H9 (cell line): ENCODE measurements at regions not wholly inside any gene's neighbourhood (a gene's known extent, or its start where the extent isn't known, plus 50 kb on each side); places are given as distances from the start of the nearest gene placed in this dataset.

Source experiments
- DNase-seq: peaks from one replicate; pipeline ENCODE4 v3.0.0-alpha.2; 2017
- H2AFZ ChIP-seq: one replicate; pipeline ENCODE4 v1.6.1; 2013; ENCODE audit warnings: mild to moderate bottlenecking, low read length, control low read depth, moderate library complexity
- H2AK5ac ChIP-seq: 2 replicates; pipeline ENCODE4 v1.6.1; 2013; ENCODE audit warnings: low read length, control low read depth, mixed read lengths; ENCODE audit not compliant: insufficient read length
- H2BK120ac ChIP-seq: one replicate; pipeline ENCODE4 v1.6.1; 2013; ENCODE audit warnings: low read depth, mild to moderate bottlenecking, low read length, control low read depth, inconsistent platforms; ENCODE audit not compliant: poor library complexity, severe bottlenecking
- H2BK12ac ChIP-seq: 2 replicates; pipeline ENCODE4 v1.6.1; 2013; ENCODE audit warnings: low read length, control low read depth, mixed read lengths, low read depth; ENCODE audit not compliant: insufficient read length
- H2BK15ac ChIP-seq: 2 replicates; pipeline ENCODE4 v1.6.1; 2013; ENCODE audit warnings: low read depth, low read length, control low read depth
- H2BK20ac ChIP-seq: one replicate; pipeline ENCODE4 v1.6.1; 2013; ENCODE audit warnings: low read depth, mild to moderate bottlenecking, low read length, control low read depth, inconsistent platforms; ENCODE audit not compliant: poor library complexity, severe bottlenecking
- H2BK5ac ChIP-seq: 2 replicates; pipeline ENCODE4 v1.6.1; 2013; ENCODE audit warnings: low read length, control low read depth, mixed read lengths; ENCODE audit not compliant: insufficient read length
- H3K14ac ChIP-seq: 2 replicates; pipeline ENCODE4 v1.6.1; 2013; ENCODE audit warnings: low read length, control low read depth; ENCODE audit not compliant: insufficient read depth
- H3K18ac ChIP-seq: 2 replicates; pipeline ENCODE4 v1.6.1; 2013; ENCODE audit warnings: low read depth, mild to moderate bottlenecking, mixed read lengths, low read length, control low read depth; ENCODE audit not compliant: insufficient read length
- H3K23ac ChIP-seq: 2 replicates; pipeline ENCODE4 v1.6.1; 2013; ENCODE audit warnings: low read length, control low read depth, mixed read lengths, low read depth; ENCODE audit not compliant: insufficient read length
- H3K23me2 ChIP-seq: 2 replicates; pipeline ENCODE4 v1.6.1; 2013; ENCODE audit warnings: low read depth, mild to moderate bottlenecking, mixed read lengths, low read length, control low read depth; ENCODE audit not compliant: insufficient read length, poor library complexity, severe bottlenecking
- H3K27ac ChIP-seq: 2 replicates; pipeline ENCODE4 v1.5.1; 2013; ENCODE audit warnings: low read length, control low read depth, mixed read lengths, low read depth; ENCODE audit not compliant: insufficient read length
- H3K27me3 ChIP-seq: 2 replicates; pipeline ENCODE4 v1.6.1; 2013; ENCODE audit warnings: low read length, control low read depth, inconsistent platforms; ENCODE audit not compliant: insufficient read depth
- H3K4ac ChIP-seq: 2 replicates; pipeline ENCODE4 v1.6.1; 2013; ENCODE audit warnings: low read depth, mild to moderate bottlenecking, control low read depth, inconsistent platforms, low read length, moderate library complexity
- H3K4me1 ChIP-seq: 2 replicates; pipeline ENCODE4 v1.6.1; 2013; ENCODE audit warnings: low read length, control low read depth, inconsistent platforms; ENCODE audit not compliant: insufficient read depth
- H3K4me2 ChIP-seq: 2 replicates; pipeline ENCODE4 v1.6.1; 2013; ENCODE audit warnings: low read length, control low read depth, mixed read lengths; ENCODE audit not compliant: insufficient read length, insufficient read depth
- H3K56ac ChIP-seq: 2 replicates; pipeline ENCODE4 v1.6.1; 2013; ENCODE audit warnings: low read depth, mild to moderate bottlenecking, mixed read lengths, low read length, control low read depth; ENCODE audit not compliant: insufficient read length
- H3K79me1 ChIP-seq: 2 replicates; pipeline ENCODE4 v1.6.1; 2013; ENCODE audit warnings: low read depth, mild to moderate bottlenecking, moderate library complexity, low read length, control low read depth, inconsistent platforms; ENCODE audit not compliant: insufficient read depth, poor library complexity, severe bottlenecking
- H3K79me2 ChIP-seq: 2 replicates; pipeline ENCODE4 v1.6.1; 2013; ENCODE audit warnings: low read length, control low read depth, inconsistent platforms; ENCODE audit not compliant: insufficient read depth
- H3K9ac ChIP-seq: 2 replicates; pipeline ENCODE4 v1.6.1; 2013; ENCODE audit warnings: low read length, control low read depth, mixed read lengths; ENCODE audit not compliant: insufficient read length; ENCODE audit errors: extremely low read depth
- H3K9me3 ChIP-seq: one replicate; pipeline ENCODE4 v1.6.1; 2013; ENCODE audit warnings: low read depth, low read length, inconsistent platforms; ENCODE audit not compliant: control insufficient read depth
- H3T11ph ChIP-seq: one replicate; pipeline ENCODE4 v1.6.1; 2013; ENCODE audit warnings: mild to moderate bottlenecking, low read length, control low read depth, inconsistent platforms
- H4K20me1 ChIP-seq: one replicate; pipeline ENCODE4 v1.6.1; 2013; ENCODE audit not compliant: control insufficient read depth, insufficient read length, insufficient read depth
- H4K5ac ChIP-seq: 2 replicates; pipeline ENCODE4 v1.6.1; 2013; ENCODE audit warnings: low read depth, mild to moderate bottlenecking, mixed read lengths, low read length, control low read depth; ENCODE audit not compliant: insufficient read length
- H4K8ac ChIP-seq: replicated peaks from 2 replicates; pipeline ENCODE4 v1.6.1; 2013; ENCODE audit warnings: low read length, control low read depth, mixed read lengths, low read depth; ENCODE audit not compliant: insufficient read length
- H4K91ac ChIP-seq: 2 replicates; pipeline ENCODE4 v1.6.1; 2013; ENCODE audit warnings: low read depth, mild to moderate bottlenecking, moderate library complexity, mixed read lengths, low read length, control low read depth; ENCODE audit not compliant: insufficient read length
- H3K27ac Mint-ChIP-seq, 3 experiments: 2 replicates in 2 of 3; 3 replicates in 1 of 3; pipeline ENCODE4 v1.8.0; 2020 to 2021; ENCODE audit warnings: mixed read lengths in 3 of 3, mild to moderate bottlenecking in 1 of 3, moderate library complexity in 1 of 3
- H3K27me3 Mint-ChIP-seq: 2 replicates; pipeline ENCODE4 v1.8.0; 2021; ENCODE audit warnings: low read depth, mild to moderate bottlenecking, moderate library complexity, mixed read lengths
- H3K36me3 Mint-ChIP-seq, 3 experiments: 2 replicates in 2 of 3; 3 replicates in 1 of 3; pipeline ENCODE4 v1.8.0; 2020 to 2021; ENCODE audit warnings: low read depth in 3 of 3, mixed read lengths in 3 of 3; ENCODE audit not compliant: insufficient read depth in 1 of 3
- H3K4me1 Mint-ChIP-seq, 2 experiments: 2 replicates each; pipeline ENCODE4 v1.8.0; 2020; ENCODE audit warnings: mixed read lengths in 2 of 2
- H3K4me3 Mint-ChIP-seq, 2 experiments: 2 replicates in 1 of 2; 3 replicates in 1 of 2; pipeline ENCODE4 v1.8.0; 2020 to 2021; ENCODE audit warnings: mild to moderate bottlenecking in 2 of 2, mixed read lengths in 2 of 2, moderate library complexity in 1 of 2
- H3K9me3 Mint-ChIP-seq, 2 experiments: 2 replicates in 1 of 2; 3 replicates in 1 of 2; pipeline ENCODE4 v1.8.0; 2020; ENCODE audit warnings: mild to moderate bottlenecking in 2 of 2, mixed read lengths in 2 of 2, moderate library complexity in 1 of 2
- WGBS: extraction: QIAGEN DNeasy Blood & Tissue Kit; methylation state at CpG from one replicate; pipeline ENCODE4 v1.1.7; 2013; ENCODE audit warnings: missing lambda C conversion rate, low lambda C conversion rate, mixed read lengths; ENCODE audit not compliant: insufficient read length; ENCODE audit errors: extremely low coverage; 5-methylcytosine and 5-hydroxymethylcytosine counted together
- TF ChIP-seq, protein P1 (sequence below): fragments of 200-600 bp; sonication (generic); conservative IDR thresholded peaks from 3 replicates; pipeline ENCODE4 v1.8.0; 2021; ENCODE audit warnings: antibody characterized with exemption, mild to moderate bottlenecking

DNA sequence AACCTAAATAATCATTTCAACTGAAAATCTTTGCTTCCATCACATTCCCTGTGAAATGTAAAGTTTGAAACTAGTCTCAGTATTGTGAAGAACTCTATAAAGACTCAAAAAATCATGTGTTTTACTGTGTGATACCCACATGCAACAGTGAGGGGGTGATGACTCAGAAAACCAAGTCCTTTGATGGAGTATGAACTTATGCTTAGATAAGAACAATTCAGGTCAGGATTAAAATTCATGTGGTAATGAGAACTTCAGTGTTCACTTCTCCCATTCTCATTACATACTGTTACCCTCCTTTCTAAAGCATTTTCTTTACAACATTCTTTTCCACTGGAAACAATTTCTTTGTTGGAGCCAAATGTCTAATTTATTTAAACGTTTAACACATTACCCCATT, 360.2 kb downstream of the FSIP2 start:
- Mint-ChIP-seq H3K9me3 (no peaks in the 10 kb centered on the region), H3K4me1 (peaks cover 12 to 16% of the 10 kb centered on the region in 2 experiments), H3K4me3 (no peak overlapping the region), H3K27ac (no peak overlapping the region), H3K36me3 (no peaks in the 10 kb centered on the region), H3K27me3 (no peaks in the 10 kb centered on the region)
- H3K27ac ChIP-seq = no peak overlapping the region
- H3K4me1 ChIP-seq = no peaks in the 10 kb centered on the region; the same call in 1 of the 2 replicates
- H2BK5ac ChIP-seq = no peak overlapping the region
- H3K4me2 ChIP-seq = no peak overlapping the region
- no CpG with 5 or more reads among the region's 1 CpG for WGBS
- no peak overlapping the region for H2BK120ac ChIP-seq
- no peak overlapping the region for H4K91ac ChIP-seq
- no peak overlapping the region for H3T11ph ChIP-seq
- H2AK5ac ChIP-seq = no peak overlapping the region
- no peak for DNase-seq
- H3K27me3 ChIP-seq = no peaks in the 10 kb centered on the region
- H3K9ac ChIP-seq = no peak overlapping the region
- no peak overlapping the region for H2BK12ac ChIP-seq
- H3K56ac ChIP-seq = no peak overlapping the region
- H4K8ac ChIP-seq = no peak overlapping the region
- H2AFZ ChIP-seq = no peak overlapping the region
- H4K5ac ChIP-seq = no peak overlapping the region
- H4K20me1 ChIP-seq = no peaks in the 10 kb centered on the region
- H3K14ac ChIP-seq = no peak overlapping the region
- TF ChIP-seq, protein P1, sequence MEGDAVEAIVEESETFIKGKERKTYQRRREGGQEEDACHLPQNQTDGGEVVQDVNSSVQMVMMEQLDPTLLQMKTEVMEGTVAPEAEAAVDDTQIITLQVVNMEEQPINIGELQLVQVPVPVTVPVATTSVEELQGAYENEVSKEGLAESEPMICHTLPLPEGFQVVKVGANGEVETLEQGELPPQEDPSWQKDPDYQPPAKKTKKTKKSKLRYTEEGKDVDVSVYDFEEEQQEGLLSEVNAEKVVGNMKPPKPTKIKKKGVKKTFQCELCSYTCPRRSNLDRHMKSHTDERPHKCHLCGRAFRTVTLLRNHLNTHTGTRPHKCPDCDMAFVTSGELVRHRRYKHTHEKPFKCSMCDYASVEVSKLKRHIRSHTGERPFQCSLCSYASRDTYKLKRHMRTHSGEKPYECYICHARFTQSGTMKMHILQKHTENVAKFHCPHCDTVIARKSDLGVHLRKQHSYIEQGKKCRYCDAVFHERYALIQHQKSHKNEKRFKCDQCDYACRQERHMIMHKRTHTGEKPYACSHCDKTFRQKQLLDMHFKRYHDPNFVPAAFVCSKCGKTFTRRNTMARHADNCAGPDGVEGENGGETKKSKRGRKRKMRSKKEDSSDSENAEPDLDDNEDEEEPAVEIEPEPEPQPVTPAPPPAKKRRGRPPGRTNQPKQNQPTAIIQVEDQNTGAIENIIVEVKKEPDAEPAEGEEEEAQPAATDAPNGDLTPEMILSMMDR = no peak
- no peak overlapping the region for H2BK15ac ChIP-seq
- no peak overlapping the region for H3K23ac ChIP-seq
- H3K9me3 ChIP-seq = no peaks in the 10 kb centered on the region
- no peak overlapping the region for H3K4ac ChIP-seq
- H3K79me2 ChIP-seq = no peaks in the 10 kb centered on the region
- no peaks in the 10 kb centered on the region for H3K79me1 ChIP-seq
- H3K23me2 ChIP-seq = no peaks in the 10 kb centered on the region
- no peak overlapping the region for H3K18ac ChIP-seq
- H2BK20ac ChIP-seq = no peak overlapping the region
